ENCODE measurements at regions not wholly inside any gene's neighbourhood (a gene's known extent, or its start where the extent isn't known, plus 50 kb on each side); places are given as distances from the start of the nearest gene placed in this dataset.

GRCh38 chr1:39085174-39085573, 59.0 kb downstream of the NDUFS5 start:
- no peak for DNase-seq

GRCh38 chr1:39086386-39086785, 60.2 kb downstream of the NDUFS5 start:
- DNase-seq, result no peak

- no peak for DNase-seq
Measured at GRCh38 chr1:39086865-39087409, 60.8 kb downstream of the NDUFS5 start.

GRCh38 chr1:39087435-39087834, 61.3 kb downstream of the NDUFS5 start:
- DNase-seq, result no peak

- DNase-seq, result no peak
Measured at GRCh38 chr1:39088658-39089057, 62.5 kb downstream of the NDUFS5 start.

- no peak for DNase-seq
Measured at GRCh38 chr1:39089931-39090521, 63.9 kb downstream of the NDUFS5 start.

- no peak for DNase-seq
Measured at GRCh38 chr1:39090757-39091380, 64.7 kb downstream of the NDUFS5 start.

GRCh38 chr1:39091845-39092645, 65.9 kb downstream of the NDUFS5 start:
- peak; percentile 97 for DNase-seq

- DNase-seq, result peak; percentile 69
Measured at GRCh38 chr1:39094685-39095084, 68.5 kb downstream of the NDUFS5 start.

- DNase-seq, result peak; percentile 100
Measured at GRCh38 chr1:39098546-39099250, 72.5 kb downstream of the NDUFS5 start.

- peak; percentile 99 for DNase-seq
Measured at GRCh38 chr1:39102537-39103327, 76.6 kb downstream of the NDUFS5 start.

- no peak for DNase-seq
Measured at GRCh38 chr1:39103328-39104157, 77.4 kb downstream of the NDUFS5 start.

GRCh38 chr1:39104158-39105060, 78.3 kb downstream of the NDUFS5 start:
- DNase-seq, result peak; percentile 74

GRCh38 chr1:39105061-39105840, 79.1 kb downstream of the NDUFS5 start:
- DNase-seq, result peak; percentile 99

GRCh38 chr1:39105841-39106765, 80.0 kb downstream of the NDUFS5 start:
- peak; percentile 95 for DNase-seq

GRCh38 chr1:39106801-39107327, 80.7 kb downstream of the NDUFS5 start:
- no peak for DNase-seq

- peak; percentile 77 for DNase-seq
Measured at GRCh38 chr1:39107341-39108290, 81.5 kb downstream of the NDUFS5 start.
